Right lobe of liver (tissue), 6 donors: ENCODE measurements at regions not wholly inside any gene's neighbourhood (a gene's known extent, or its start where the extent isn't known, plus 50 kb on each side); places are given as distances from the start of the nearest gene placed in this dataset.

Experiments
- ATAC-seq, 4 donors: fragments of 200-7000 bp; cut with Tn5 transposase; one replicate each; pipeline ENCODE4 v1.9.1; 2020; ENCODE audit warnings: mild to moderate bottlenecking in 4 of 4, moderate library complexity in 4 of 4
- DNase-seq, 3 donors: peaks; one replicate each; pipeline ENCODE4 v3.0.0-alpha.2; 2020
- H3K27ac ChIP-seq, 3 donors: fragments of 200-600 bp; one replicate each; pipeline ENCODE4 v1.8.0; 2022
- H3K27me3 ChIP-seq, 2 donors: fragments of 200-600 bp; one replicate each; pipeline ENCODE4 v1.8.0; 2022
- H3K36me3 ChIP-seq, 4 donors: fragments of 200-600 bp; sonication (generic) in 1 of 4; one replicate each; pipeline versions ENCODE4 v1.5.1 to v1.8.0; 2017 to 2022; ENCODE audit warnings: control low read depth in 1 of 4
- H3K4me1 ChIP-seq, 4 donors: fragments of 200-600 bp; sonication (generic) in 1 of 4; one replicate each; pipeline versions ENCODE4 v1.5.1 to v1.8.0; 2017 to 2022; ENCODE audit warnings: control low read depth in 1 of 4
- H3K4me3 ChIP-seq, 3 donors: fragments of 200-600 bp; one replicate each; pipeline ENCODE4 v1.8.0; 2022
- H3K9me3 ChIP-seq, 4 donors: fragments of 200-600 bp; sonication (generic) in 1 of 4; one replicate each; pipeline versions ENCODE4 v1.5.1 to v1.8.0; 2017 to 2022; ENCODE audit warnings: control low read depth in 1 of 4
- CTCF ChIP-seq, 4 donors: fragments of 200-600 bp in 3 of 4; fragments of 450-650 bp in 1 of 4; IDR thresholded peaks; one replicate each; pipeline versions ENCODE4 v1.5.1 to v1.8.0; 2016 to 2022; ENCODE audit warnings: antibody characterized with exemption in 4 of 4, mild to moderate bottlenecking in 2 of 4
- POLR2A ChIP-seq: fragments of 450-650 bp; IDR thresholded peaks from one replicate; pipeline ENCODE4 v1.6.1; 2017; ENCODE audit warnings: antibody characterized with exemption, mild to moderate bottlenecking
- WGBS: methylation state at CpG from one replicate; pipeline ENCODE4 v1.1.6; 2018; ENCODE audit warnings: low coverage, low lambda C conversion rate; ENCODE audit not compliant: insufficient coverage; ENCODE audit errors: missing lambda C conversion rate; 5-methylcytosine and 5-hydroxymethylcytosine counted together
- intact Hi-C, 2 donors: fragments of 100-400 bp; cut with DNase I; formaldehyde crosslinking; loops; one replicate each; pipeline versions ENCODE4 v1.11.2 to v1.14.1; 2022
- donor health status: DM: no; HTN: yes; CAD: no.
- donor health status: DM: no; HTN: no; CAD: no.
- donor health status: DM: no; HTN: no; CAD: no.
- donor health status: DM: no; HTN: yes; CAD: no.
- donor health status: DM: no; HTN: yes; CAD: no.

GRCh38 chr2:195477248-195477995 is 179.6 kb upstream of the SLC39A10 start:
- Histone ChIP-seq H3K27me3 (no peaks in the 10 kb centered on the region), H3K36me3 (no peaks in the 10 kb centered on the region), H3K27ac (no peak overlapping the region), H3K4me1 (no peaks in the 10 kb centered on the region), H3K9me3 (no peaks in the 10 kb centered on the region), H3K4me3 (no peak overlapping the region)
- DNase-seq (no peak), ATAC-seq (no peak)
- 54% methylated on average over 2 of the region's 2 CpGs for WGBS
- TF ChIP-seq CTCF (IDR thresholded peaks at IDR 0.05) (no peak), POLR2A (no peak)
- intact Hi-C loops = no loop called here

- intact Hi-C loops = no loop called here
- Histone ChIP-seq H3K9me3 (no peaks in the 10 kb centered on the region), H3K27ac (no peak overlapping the region), H3K27me3 (no peaks in the 10 kb centered on the region), H3K4me3 (no peak overlapping the region), H3K4me1 (no peaks in the 10 kb centered on the region), H3K36me3 (no peaks in the 10 kb centered on the region)
- TF ChIP-seq CTCF (IDR thresholded peaks at IDR 0.05) = no peak
- no peak for TF ChIP-seq POLR2A
- ATAC-seq = no peak
- WGBS = 46% methylated on average over 4 of the region's 5 CpGs
- DNase-seq = no peak
These were observed 181.7 kb upstream of the SLC39A10 start for GRCh38 chr2:195475336-195475735.

GRCh38 chr2:195473862-195474261 is 183.2 kb upstream of the SLC39A10 start:
- no peak for TF ChIP-seq CTCF (IDR thresholded peaks at IDR 0.05)
- TF ChIP-seq POLR2A = no peak
- intact Hi-C loops = no loop called here
- no peak overlapping the region for H3K4me3 ChIP-seq
- H3K4me1 ChIP-seq = no peaks in the 10 kb centered on the region
- no peaks in the 10 kb centered on the region for H3K9me3 ChIP-seq
- no peaks in the 10 kb centered on the region for H3K27me3 ChIP-seq
- 55% methylated on average over 6 of the region's 6 CpGs for WGBS
- ATAC-seq = no peak
- no peak for DNase-seq
- no peaks in the 10 kb centered on the region for H3K36me3 ChIP-seq
- no peak overlapping the region for H3K27ac ChIP-seq

GRCh38 chr2:195472501-195473234 is 184.4 kb upstream of the SLC39A10 start:
- TF ChIP-seq CTCF (IDR thresholded peaks at IDR 0.05) (no peak), POLR2A (no peak)
- no peaks in the 10 kb centered on the region for H3K27me3 ChIP-seq
- peak in 3 of 4 donors; percentile 18 to 39 (median 38) for ATAC-seq
- no peak overlapping the region for H3K4me3 ChIP-seq
- no peaks in the 10 kb centered on the region for H3K9me3 ChIP-seq
- no peaks in the 10 kb centered on the region for H3K36me3 ChIP-seq
- intact Hi-C loops = no loop called here
- no peak for DNase-seq
- 40% methylated on average over 3 of the region's 3 CpGs for WGBS
- H3K27ac ChIP-seq = no peak overlapping the region
- no peaks in the 10 kb centered on the region for H3K4me1 ChIP-seq
